Spleen (tissue), 11 donors: ENCODE measurements at regions not wholly inside any gene's neighbourhood (a gene's known extent, or its start where the extent isn't known, plus 50 kb on each side); places are given as distances from the start of the nearest gene placed in this dataset.
A peak's percentile ranks its signal among the peaks of the same experiment; 100 is the strongest.

Experiments
- DNase-seq: peaks from one replicate; pipeline ENCODE4 v3.0.0-alpha.2; 2020
- H3K27ac ChIP-seq, 8 donors: fragments of 200-600 bp; sonication (generic) in 7 of 8; 1 replicate in 4 of 8; 2 replicates in 4 of 8; pipeline versions ENCODE4 v1.5.0 to v1.8.0; 2016 to 2021; ENCODE audit warnings: inconsistent platforms in 4 of 8, mild to moderate bottlenecking in 4 of 8, moderate library complexity in 1 of 8
- H3K27me3 ChIP-seq, 7 donors: fragments of 200-600 bp; sonication (generic) in 6 of 7; replicated peaks in 1 of 7; 1 replicate in 4 of 7; 2 replicates in 3 of 7; pipeline versions ENCODE4 v1.5.0 to v1.8.0; 2016 to 2021; ENCODE audit warnings: inconsistent platforms in 3 of 7, mild to moderate bottlenecking in 1 of 7
- H3K36me3 ChIP-seq, 6 donors: fragments of 200-600 bp; sonication (generic) in 5 of 6; 1 replicate in 4 of 6; 2 replicates in 2 of 6; pipeline versions ENCODE4 v1.5.0 to v1.8.0; 2016 to 2021; ENCODE audit warnings: inconsistent platforms in 2 of 6
- H3K4me1 ChIP-seq, 6 donors: fragments of 200-600 bp; sonication (generic) in 5 of 6; 1 replicate in 3 of 6; 2 replicates in 3 of 6; pipeline versions ENCODE4 v1.5.0 to v1.8.0; 2016 to 2021; ENCODE audit warnings: inconsistent platforms in 3 of 6
- H3K4me3 ChIP-seq, 8 donors: fragments of 200-600 bp; sonication (generic) in 7 of 8; 1 replicate in 4 of 8; 2 replicates in 4 of 8; pipeline versions ENCODE4 v1.5.0 to v1.8.0; 2016 to 2021; ENCODE audit warnings: inconsistent platforms in 4 of 8, mild to moderate bottlenecking in 4 of 8, moderate library complexity in 2 of 8
- H3K9me3 ChIP-seq, 8 donors: fragments of 200-600 bp; sonication (generic) in 7 of 8; 1 replicate in 4 of 8; 2 replicates in 4 of 8; pipeline versions ENCODE4 v1.5.0 to v1.8.0; 2016 to 2021; ENCODE audit warnings: inconsistent platforms in 4 of 8
- CTCF ChIP-seq, 11 experiments: fragments of 200-600 bp in 7 of 11; fragments of 450-650 bp in 4 of 11; sonication (generic) in 4 of 11; IDR thresholded peaks in 8 of 11; conservative IDR thresholded peaks in 3 of 11; 1 replicate in 7 of 11; 2 replicates in 4 of 11; pipeline versions ENCODE4 v1.4.0 to v1.8.0; 2016 to 2021; ENCODE audit warnings: antibody characterized with exemption in 11 of 11, inconsistent platforms in 4 of 11, mild to moderate bottlenecking in 1 of 11
- POLR2A ChIP-seq, 3 donors: fragments of 450-650 bp; IDR thresholded peaks; one replicate each; pipeline ENCODE4 v1.5.1; 2017; ENCODE audit warnings: antibody characterized with exemption in 3 of 3, mild to moderate bottlenecking in 1 of 3
- POLR2AphosphoS5 ChIP-seq, 3 donors: sonication (generic); formaldehyde crosslinking; IDR thresholded peaks; one replicate each; pipeline ENCODE4 v1.5.1; 2017; ENCODE audit warnings: antibody characterized with exemption in 3 of 3
- WGBS, 5 donors: extraction: QIAGEN DNeasy Blood & Tissue Kit in 3 of 5; methylation state at CpG; one replicate each; pipeline versions ENCODE4 v1.1.5 to v1.1.7; 2013 to 2018; 5-methylcytosine and 5-hydroxymethylcytosine counted together
- intact Hi-C: fragments of 100-400 bp; cut with DNase I; formaldehyde crosslinking; loops from one replicate; pipeline ENCODE4 v1.15.0; 2023; ENCODE audit warnings: low total_unique reads
- donor health status: healthy with polysubstance abuse.
- donor health status: DM: no; HTN: no; CAD: no; lungs with moderate emphysema.
- donor health status: DM: no; HTN: no; CAD: no.
- donor health status: Bipolar disorder and iron deficiency.
- donor health status: healthy.
- donor health status: DM: no; HTN: no; CAD: no.
- donor health status: DM: yes; HTN: yes; CAD: no.

- no peak for DNase-seq
- H3K27ac ChIP-seq, result peak overlapping the region in 5 of 8 donors; percentile 18 to 43 (median 29)
- no peaks in the 10 kb centered on the region for H3K9me3 ChIP-seq
- intact Hi-C loops, result no loop called here
- H3K36me3 ChIP-seq, result no peaks in the 10 kb centered on the region
- H3K4me3 ChIP-seq, result no peak overlapping the region
- H3K27me3 ChIP-seq, result peaks cover 0 to 9% (median 0%) of the 10 kb centered on the region in 7 donors
- TF ChIP-seq POLR2AphosphoS5 (IDR thresholded peaks at IDR 0.05) (peak in 2 of 3 donors; percentile 60 to 65), CTCF (IDR thresholded peaks at IDR 0.05 in 8 of 11, conservative IDR thresholded peaks at IDR 0.05 in 3 of 11) (no peak)
- WGBS, 5 donors, result 23 to 56% (median 51%) methylated on average over 5 to 12 of the region's 12 CpGs
- H3K4me1 ChIP-seq, result peaks cover 0 to 12% (median 3%) of the 10 kb centered on the region in 6 donors
These were observed 147.8 kb upstream of the BCOR start for GRCh38 chrX:40245488-40246071.

GRCh38 chrX:40244980-40245379, 147.2 kb upstream of the BCOR start:
- intact Hi-C loops, result no loop called here
- no peak for DNase-seq
- H3K27me3 ChIP-seq, result peaks cover 0 to 9% (median 0%) of the 10 kb centered on the region in 7 donors
- H3K36me3 ChIP-seq, result no peaks in the 10 kb centered on the region
- H3K27ac ChIP-seq, result peak overlapping the region in 4 of 8 donors; percentile 1 to 43 (median 20)
- WGBS, 5 donors, result 4 to 38% (median 11%) methylated on average over 9 to 11 of the region's 11 CpGs
- no peak overlapping the region for H3K4me3 ChIP-seq
- no peaks in the 10 kb centered on the region for H3K9me3 ChIP-seq
- peaks cover 0 to 12% (median 3%) of the 10 kb centered on the region in 6 donors for H3K4me1 ChIP-seq
- no peak for TF ChIP-seq CTCF (IDR thresholded peaks at IDR 0.05 in 8 of 11, conservative IDR thresholded peaks at IDR 0.05 in 3 of 11)
- TF ChIP-seq POLR2AphosphoS5 (IDR thresholded peaks at IDR 0.05), result no peak
- TF ChIP-seq POLR2A (IDR thresholded peaks at IDR 0.05), result no peak

- intact Hi-C loops, result no loop called here
These were observed 146.2 kb upstream of the BCOR start for GRCh38 chrX:40243755-40244515.

More at GRCh38 chrX:40243755-40244515, 146.2 kb upstream of the BCOR start:
- TF ChIP-seq POLR2A (IDR thresholded peaks at IDR 0.05) (no peak), POLR2AphosphoS5 (IDR thresholded peaks at IDR 0.05) (no peak), CTCF (IDR thresholded peaks at IDR 0.05 in 8 of 11, conservative IDR thresholded peaks at IDR 0.05 in 3 of 11) (no peak)
- DNase-seq, result no peak
- Histone ChIP-seq H3K4me1 (peaks cover 0 to 12% (median 3%) of the 10 kb centered on the region in 6 donors), H3K27ac (peak overlapping the region in 2 of 8 donors; percentile 1 to 43), H3K4me3 (no peak overlapping the region), H3K36me3 (no peaks in the 10 kb centered on the region), H3K27me3 (peaks cover 0 to 15% (median 0%) of the 10 kb centered on the region in 7 donors), H3K9me3 (no peaks in the 10 kb centered on the region)
- 79 to 89% (median 86%) methylated on average over 15 of the region's 15 CpGs for WGBS, 5 donors
